DND-41 (cell line): ENCODE measurements at regions not wholly inside any gene's neighbourhood (a gene's known extent, or its start where the extent isn't known, plus 50 kb on each side); places are given as distances from the start of the nearest gene placed in this dataset.

ENCODE experiments used
- ATAC-seq: fragments of 200-7000 bp; cut with Tn5 transposase; 3 replicates; pipeline ENCODE4 v1.9.1; 2021; ENCODE audit warnings: low read depth; ENCODE audit not compliant: insufficient read depth
- DNase-seq: peaks from one replicate; pipeline ENCODE4 v3.0.0-alpha.2; 2020
- H2AFZ ChIP-seq: 2 replicates; pipeline ENCODE4 v1.6.0; 2012; ENCODE audit warnings: low read depth, low read length
- H3K27ac ChIP-seq: 2 replicates; pipeline ENCODE4 v1.5.1; 2012; ENCODE audit warnings: low read length, inconsistent platforms
- H3K27me3 ChIP-seq: fragments of 200-600 bp; sonication (generic); 2 replicates; pipeline ENCODE4 v1.6.0; 2012; ENCODE audit warnings: low read length, mild to moderate bottlenecking, inconsistent platforms; ENCODE audit not compliant: insufficient read depth, poor library complexity
- H3K36me3 ChIP-seq: 2 replicates; pipeline ENCODE4 v1.5.1; 2012; ENCODE audit warnings: low read length, inconsistent platforms; ENCODE audit not compliant: insufficient read depth
- H3K4me1 ChIP-seq: 2 replicates; pipeline ENCODE4 v1.5.1; 2012; ENCODE audit warnings: mild to moderate bottlenecking, low read length; ENCODE audit not compliant: insufficient read depth
- H3K4me2 ChIP-seq: 2 replicates; pipeline ENCODE4 v1.6.0; 2012; ENCODE audit warnings: mild to moderate bottlenecking, moderate library complexity, low read length, inconsistent platforms; ENCODE audit not compliant: insufficient read depth
- H3K4me3 ChIP-seq, 2 experiments: fragments of 200-600 bp in 1 of 2; shearing (Covaris generic) in 1 of 2; 2 replicates each; pipeline ENCODE4 v1.5.1; 2012 to 2016; ENCODE audit warnings: inconsistent platforms in 2 of 2, low read length in 2 of 2, mild to moderate bottlenecking in 2 of 2, low read depth in 1 of 2, moderate library complexity in 1 of 2
- H3K79me2 ChIP-seq: 2 replicates; pipeline ENCODE4 v1.6.0; 2012; ENCODE audit warnings: low read length, inconsistent platforms; ENCODE audit not compliant: insufficient read depth
- H3K9ac ChIP-seq: 2 replicates; pipeline ENCODE4 v1.6.0; 2012; ENCODE audit warnings: low read depth, mild to moderate bottlenecking, inconsistent platforms, low read length, moderate library complexity
- H3K9me3 ChIP-seq: 2 replicates; pipeline ENCODE4 v1.5.1; 2012; ENCODE audit warnings: low read length, moderate library complexity, mild to moderate bottlenecking, inconsistent platforms; ENCODE audit not compliant: insufficient read depth, severe bottlenecking
- H4K20me1 ChIP-seq: 2 replicates; pipeline ENCODE4 v1.6.0; 2012; ENCODE audit warnings: low read length; ENCODE audit not compliant: insufficient read depth
- EZH2 ChIP-seq: IDR thresholded peaks from 3 replicates; pipeline ENCODE4 v1.6.1; 2012; ENCODE audit warnings: borderline replicate concordance, low read depth, mild to moderate bottlenecking, moderate library complexity, low read length, inconsistent platforms; ENCODE audit not compliant: severe bottlenecking
- TF ChIP-seq, protein P1 (sequence below): IDR thresholded peaks from 2 replicates; pipeline ENCODE4 v1.5.1; 2012; ENCODE audit warnings: borderline replicate concordance, low read length, moderate library complexity, mild to moderate bottlenecking; ENCODE audit not compliant: poor library complexity, severe bottlenecking; ENCODE audit errors: extremely low read depth

DNA sequence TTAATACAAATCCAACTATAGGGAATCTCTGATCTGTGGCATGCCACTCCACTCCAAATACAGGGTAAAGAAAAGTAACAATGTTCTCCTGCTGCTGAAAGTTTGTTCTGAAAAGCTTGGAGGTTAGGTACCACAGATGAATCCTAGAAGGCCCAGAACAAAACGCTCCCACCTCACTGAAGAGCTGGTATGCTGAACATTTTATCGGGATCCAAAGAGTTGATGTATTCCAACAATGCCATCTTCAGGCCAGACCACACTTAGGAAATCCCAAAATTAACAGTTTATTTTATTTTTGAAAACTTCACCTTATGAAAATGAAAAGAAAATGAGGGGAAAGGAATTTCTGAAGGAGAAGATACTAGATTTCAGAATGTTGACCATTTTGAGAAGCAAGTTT lies 145.1 kb upstream of the CDH19 start:
- Histone ChIP-seq H3K36me3 (no peaks in the 10 kb centered on the region), H3K27me3 (no peaks in the 10 kb centered on the region), H3K9ac (no peak overlapping the region), H3K4me2 (no peak overlapping the region), H2AFZ (no peak overlapping the region), H3K27ac (no peak overlapping the region), H3K9me3 (no peaks in the 10 kb centered on the region), H4K20me1 (no peaks in the 10 kb centered on the region), H3K4me3 (no peak overlapping the region), H3K4me1 (no peaks in the 10 kb centered on the region), H3K79me2 (no peaks in the 10 kb centered on the region)
- TF ChIP-seq EZH2 = no peak
- TF ChIP-seq, protein P1, sequence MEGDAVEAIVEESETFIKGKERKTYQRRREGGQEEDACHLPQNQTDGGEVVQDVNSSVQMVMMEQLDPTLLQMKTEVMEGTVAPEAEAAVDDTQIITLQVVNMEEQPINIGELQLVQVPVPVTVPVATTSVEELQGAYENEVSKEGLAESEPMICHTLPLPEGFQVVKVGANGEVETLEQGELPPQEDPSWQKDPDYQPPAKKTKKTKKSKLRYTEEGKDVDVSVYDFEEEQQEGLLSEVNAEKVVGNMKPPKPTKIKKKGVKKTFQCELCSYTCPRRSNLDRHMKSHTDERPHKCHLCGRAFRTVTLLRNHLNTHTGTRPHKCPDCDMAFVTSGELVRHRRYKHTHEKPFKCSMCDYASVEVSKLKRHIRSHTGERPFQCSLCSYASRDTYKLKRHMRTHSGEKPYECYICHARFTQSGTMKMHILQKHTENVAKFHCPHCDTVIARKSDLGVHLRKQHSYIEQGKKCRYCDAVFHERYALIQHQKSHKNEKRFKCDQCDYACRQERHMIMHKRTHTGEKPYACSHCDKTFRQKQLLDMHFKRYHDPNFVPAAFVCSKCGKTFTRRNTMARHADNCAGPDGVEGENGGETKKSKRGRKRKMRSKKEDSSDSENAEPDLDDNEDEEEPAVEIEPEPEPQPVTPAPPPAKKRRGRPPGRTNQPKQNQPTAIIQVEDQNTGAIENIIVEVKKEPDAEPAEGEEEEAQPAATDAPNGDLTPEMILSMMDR = no peak
- ATAC-seq (no peak), DNase-seq (no peak)

DNA sequence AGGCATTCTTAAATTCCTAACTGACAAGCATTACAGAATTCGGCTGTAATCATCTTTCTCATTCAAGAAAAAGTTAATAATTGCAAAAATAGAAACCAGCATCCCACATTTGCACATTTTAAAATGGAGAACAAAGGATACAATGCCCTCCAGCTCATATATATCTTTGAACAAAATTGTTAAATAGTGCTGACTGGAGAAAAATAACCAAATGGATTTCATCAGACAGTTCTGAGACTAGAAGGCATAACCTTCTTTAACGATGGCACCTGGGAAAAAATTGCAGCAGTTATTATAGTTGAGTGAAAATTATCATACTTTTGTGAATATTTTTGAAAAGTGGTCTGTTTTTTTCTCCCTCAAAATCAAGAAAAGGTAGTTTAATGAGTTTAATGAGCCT lies 138.9 kb upstream of the CDH19 start:
- DNase-seq = no peak
- Histone ChIP-seq H3K27ac (no peak overlapping the region), H2AFZ (no peak overlapping the region)

DNA sequence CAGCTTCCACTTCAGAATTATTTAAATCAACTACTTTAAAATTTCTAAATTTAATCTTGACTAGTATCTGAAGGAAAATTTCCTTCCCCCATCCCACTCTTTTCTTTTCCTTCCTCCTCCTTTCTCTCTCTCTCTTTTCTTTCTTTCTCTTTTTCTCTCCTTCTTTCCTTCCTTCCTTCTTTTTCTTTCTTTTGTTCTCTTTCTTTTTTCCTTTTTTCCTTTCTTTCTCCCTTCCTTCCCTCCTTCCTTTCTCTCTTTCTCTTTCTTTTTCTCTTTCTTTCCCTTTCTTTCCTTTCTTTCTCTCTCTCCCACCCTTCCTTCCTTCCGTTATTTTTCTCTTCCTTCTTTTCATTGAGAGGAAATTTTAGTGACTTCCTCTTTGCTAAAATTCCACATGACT lies 132.0 kb upstream of the CDH19 start:
- DNase-seq (no peak), ATAC-seq (no peak)
- Histone ChIP-seq H2AFZ (no peak overlapping the region), H3K4me2 (no peak overlapping the region), H3K36me3 (no peaks in the 10 kb centered on the region), H3K79me2 (no peaks in the 10 kb centered on the region), H4K20me1 (no peaks in the 10 kb centered on the region), H3K9ac (no peak overlapping the region), H3K9me3 (no peaks in the 10 kb centered on the region), H3K4me1 (no peaks in the 10 kb centered on the region), H3K4me3 (no peak overlapping the region), H3K27me3 (no peaks in the 10 kb centered on the region), H3K27ac (no peak overlapping the region)
- no peak for TF ChIP-seq EZH2

More for the DNA sequence above, 138.9 kb upstream of the CDH19 start:
- H3K9me3 ChIP-seq = no peaks in the 10 kb centered on the region
- H3K36me3 ChIP-seq = no peaks in the 10 kb centered on the region
- no peak overlapping the region for H3K4me2 ChIP-seq
- H3K27me3 ChIP-seq = no peaks in the 10 kb centered on the region
- no peak for ATAC-seq
- H3K4me3 ChIP-seq = no peak overlapping the region
- H3K4me1 ChIP-seq = no peaks in the 10 kb centered on the region
- no peak for TF ChIP-seq EZH2
- TF ChIP-seq, protein P1 = no peak
- H4K20me1 ChIP-seq = no peaks in the 10 kb centered on the region
- no peak overlapping the region for H3K9ac ChIP-seq
- H3K79me2 ChIP-seq = no peaks in the 10 kb centered on the region

DNA sequence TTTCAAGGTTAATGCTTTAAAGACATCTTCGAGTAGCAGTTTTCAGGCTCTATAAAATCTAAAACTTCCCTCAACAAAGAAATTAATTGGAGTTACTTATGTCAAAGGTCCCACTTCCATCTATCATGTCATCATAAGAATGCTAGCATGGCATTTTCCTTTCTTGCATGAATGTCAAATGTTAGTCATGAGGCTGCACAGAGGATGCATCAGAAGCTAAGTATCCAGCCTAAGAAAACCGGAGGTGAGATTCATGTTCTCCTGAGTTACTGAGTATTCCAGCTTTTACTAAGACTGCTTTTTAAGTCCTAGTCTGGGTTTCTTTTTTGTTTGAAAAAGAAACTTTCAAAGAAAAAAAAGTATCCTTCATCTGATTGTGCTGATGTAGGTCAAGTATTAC lies 130.6 kb upstream of the CDH19 start:
- ATAC-seq (no peak), DNase-seq (no peak)
- no peak overlapping the region for H3K4me2 ChIP-seq
- H3K9me3 ChIP-seq = no peaks in the 10 kb centered on the region
- H2AFZ ChIP-seq = no peak overlapping the region
- no peak overlapping the region for H3K4me3 ChIP-seq
- H3K79me2 ChIP-seq = no peaks in the 10 kb centered on the region
- H4K20me1 ChIP-seq = no peaks in the 10 kb centered on the region
- TF ChIP-seq, protein P1 = no peak
- no peak for TF ChIP-seq EZH2
- no peaks in the 10 kb centered on the region for H3K4me1 ChIP-seq
- H3K27me3 ChIP-seq = no peaks in the 10 kb centered on the region
- H3K36me3 ChIP-seq = no peaks in the 10 kb centered on the region
- H3K27ac ChIP-seq = no peak overlapping the region
- H3K9ac ChIP-seq = no peak overlapping the region
